H1 (cell line): ENCODE measurements at regions not wholly inside any gene's neighbourhood (a gene's known extent, or its start where the extent isn't known, plus 50 kb on each side); places are given as distances from the start of the nearest gene placed in this dataset.

Experiments
- JUN ChIP-seq: IDR thresholded peaks from 2 replicates; pipeline ENCODE4 v1.6.1; 2011; ENCODE audit warnings: low read depth, mild to moderate bottlenecking, improper control_type of control experiment, low read length

DNA sequence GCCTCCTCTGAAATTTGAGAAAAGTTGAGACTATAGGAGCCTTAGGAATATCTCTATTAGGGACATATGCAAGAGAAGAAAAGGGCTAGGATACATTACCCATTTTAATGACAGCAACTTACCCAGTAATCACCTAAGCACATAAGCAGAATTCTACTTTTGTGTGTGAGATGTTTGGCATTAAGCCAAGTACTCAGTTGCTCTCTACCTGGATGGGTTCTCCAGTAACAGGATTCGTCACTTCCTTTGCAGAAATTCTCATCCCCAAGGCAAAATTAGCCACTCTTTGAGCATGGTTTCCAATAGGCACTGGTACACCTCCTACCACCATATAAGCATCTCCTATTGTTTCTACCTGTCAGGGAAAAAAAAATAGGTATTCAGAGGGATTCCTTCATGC, 95.1 kb downstream of the C13orf42 start (continued):
- no peak for TF ChIP-seq JUN
